ENCODE measurements at regions not wholly inside any gene's neighbourhood (a gene's known extent, or its start where the extent isn't known, plus 50 kb on each side); places are given as distances from the start of the nearest gene placed in this dataset.
A peak's percentile ranks its signal among the peaks of the same experiment; 100 is the strongest.

- no peak for DNase-seq (ENCODE audit: low spot score)
Observed at GRCh38 chr6:91653076-91653723, 1066.3 kb upstream of the MAP3K7 start.

DNA sequence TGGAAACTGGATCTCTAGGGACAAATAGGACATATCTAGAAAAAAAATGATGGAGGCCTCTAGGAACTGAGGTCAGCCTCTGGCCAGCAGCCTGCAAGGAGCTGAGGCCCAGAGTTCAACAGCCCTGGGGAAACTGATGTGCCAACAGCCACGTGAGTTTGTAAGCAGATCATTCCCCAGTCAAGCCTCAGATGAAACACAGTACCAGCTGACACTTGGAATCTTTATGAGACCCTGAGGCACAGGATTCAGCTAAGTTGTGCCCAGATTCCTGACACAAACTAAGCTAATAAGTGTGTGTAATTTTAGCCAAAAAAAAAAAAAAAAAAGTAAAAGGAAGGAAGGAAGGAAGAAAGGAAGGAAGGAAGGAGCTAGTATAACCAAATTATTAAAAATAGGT is 1059.8 kb upstream of the MAP3K7 start:
- no peak for DNase-seq (ENCODE audit: low spot score)

- DNase-seq (ENCODE audit: low spot score): no peak
Observed at GRCh38 chr6:91645811-91646210, 1058.9 kb upstream of the MAP3K7 start.

DNA sequence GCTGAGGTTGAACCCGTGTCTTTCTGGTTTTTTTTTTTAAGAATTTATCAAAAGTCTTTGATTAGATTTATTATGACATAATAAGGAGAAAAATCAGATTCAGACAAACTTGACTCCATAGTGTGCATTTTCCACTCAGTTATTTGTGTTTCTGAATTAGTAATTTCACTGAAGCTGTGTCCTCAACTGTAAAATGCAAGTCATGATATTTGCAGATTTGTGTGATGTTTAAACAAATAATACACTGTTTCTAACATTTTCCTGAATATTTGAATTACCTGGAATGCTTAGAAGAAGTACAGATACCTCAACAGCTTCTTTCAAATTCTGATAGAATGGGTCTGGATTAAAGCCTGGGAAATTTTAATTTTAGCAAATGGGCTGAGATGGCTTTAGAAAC is 1050.3 kb upstream of the MAP3K7 start:
- DNase-seq (ENCODE audit: low spot score): no peak

DNA sequence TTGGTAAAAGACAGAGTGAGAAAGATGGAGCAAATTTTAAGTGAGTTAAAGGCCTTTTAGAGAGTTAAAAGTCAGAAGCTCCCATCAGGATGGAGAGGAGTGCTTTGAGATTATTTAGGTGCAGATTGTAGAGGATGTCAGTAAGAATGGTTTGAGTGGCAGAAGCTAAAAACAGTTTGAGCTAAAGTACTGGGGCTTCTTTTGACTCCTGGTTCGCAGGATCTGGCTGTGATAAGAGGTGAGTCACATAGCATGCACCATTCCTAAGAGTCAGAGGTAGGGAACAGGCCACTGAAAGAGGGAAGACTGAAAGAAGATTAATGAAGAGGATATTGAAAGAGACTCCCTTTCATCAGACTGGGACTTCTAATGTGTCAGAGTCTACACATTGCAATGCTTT is 1047.9 kb upstream of the MAP3K7 start:
- peak; percentile 31 for DNase-seq (ENCODE audit: low spot score)

DNA sequence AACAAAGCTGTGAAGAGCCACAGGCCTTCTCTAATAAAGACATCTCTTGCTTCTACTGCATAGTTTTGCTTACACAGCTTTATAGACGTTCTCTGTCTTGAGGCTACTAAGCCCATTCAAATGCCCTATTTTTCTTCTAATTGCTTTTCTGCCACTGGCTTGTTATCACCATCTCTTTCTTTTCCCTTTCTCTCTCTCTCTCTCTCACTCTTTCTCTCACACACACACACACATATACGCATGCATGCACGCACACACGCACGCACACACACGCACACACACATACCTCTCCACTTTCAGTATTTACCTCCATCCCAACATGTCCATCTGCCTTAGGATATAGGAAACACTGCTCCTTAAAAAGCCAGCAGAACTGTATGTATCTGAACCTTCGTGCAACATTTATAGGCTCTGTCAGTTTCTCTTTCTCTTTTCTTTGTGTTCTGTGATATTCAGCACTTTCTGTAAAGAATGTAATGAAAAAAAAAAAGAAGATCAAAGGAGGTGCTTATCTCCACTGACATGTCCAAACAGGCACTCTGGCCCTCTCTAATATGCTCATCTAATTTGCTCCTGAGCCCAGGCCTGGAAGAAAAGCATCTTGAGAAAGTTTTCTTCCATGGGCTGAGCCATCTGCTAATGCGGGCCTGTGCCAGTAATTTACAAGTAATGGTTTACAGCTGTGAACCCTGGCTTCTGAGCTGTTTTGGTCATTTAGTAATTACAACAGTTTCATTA is 1046.7 kb upstream of the MAP3K7 start:
- peak; percentile 78 for DNase-seq (ENCODE audit: low spot score)

GRCh38 chr6:91632308-91632707 is 1045.4 kb upstream of the MAP3K7 start:
- no peak for DNase-seq (ENCODE audit: low spot score)

GRCh38 chr6:91631227-91631626 is 1044.4 kb upstream of the MAP3K7 start:
- no peak for DNase-seq (ENCODE audit: low spot score)

- peak; percentile 8 for DNase-seq (ENCODE audit: low spot score)
Observed at GRCh38 chr6:91626911-91627310, 1040.0 kb upstream of the MAP3K7 start.

GRCh38 chr6:91613481-91613880 is 1026.6 kb upstream of the MAP3K7 start:
- DNase-seq (ENCODE audit: low spot score): no peak

DNA sequence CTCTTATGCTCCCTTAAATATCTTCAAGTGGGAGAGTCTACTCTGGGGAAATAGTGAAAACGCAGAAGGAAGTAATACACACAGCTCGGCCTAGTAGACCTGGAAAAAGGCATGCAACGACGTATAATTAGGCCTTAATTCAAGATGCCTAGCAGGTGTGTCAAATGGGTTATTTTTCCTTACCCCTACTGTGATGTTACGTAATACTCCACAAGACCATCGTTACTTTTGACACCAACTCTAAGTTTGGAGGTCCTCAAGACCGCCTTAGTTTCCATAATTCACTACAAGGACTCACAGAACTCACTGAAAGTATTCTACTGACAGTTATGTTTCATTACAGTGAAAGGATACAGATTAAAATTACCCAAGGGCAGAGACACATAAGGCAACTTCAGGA is 1024.3 kb upstream of the MAP3K7 start:
- no peak for DNase-seq (ENCODE audit: low spot score)

- no peak for DNase-seq (ENCODE audit: low spot score)
Observed at GRCh38 chr6:91608428-91608827, 1021.6 kb upstream of the MAP3K7 start.

DNA sequence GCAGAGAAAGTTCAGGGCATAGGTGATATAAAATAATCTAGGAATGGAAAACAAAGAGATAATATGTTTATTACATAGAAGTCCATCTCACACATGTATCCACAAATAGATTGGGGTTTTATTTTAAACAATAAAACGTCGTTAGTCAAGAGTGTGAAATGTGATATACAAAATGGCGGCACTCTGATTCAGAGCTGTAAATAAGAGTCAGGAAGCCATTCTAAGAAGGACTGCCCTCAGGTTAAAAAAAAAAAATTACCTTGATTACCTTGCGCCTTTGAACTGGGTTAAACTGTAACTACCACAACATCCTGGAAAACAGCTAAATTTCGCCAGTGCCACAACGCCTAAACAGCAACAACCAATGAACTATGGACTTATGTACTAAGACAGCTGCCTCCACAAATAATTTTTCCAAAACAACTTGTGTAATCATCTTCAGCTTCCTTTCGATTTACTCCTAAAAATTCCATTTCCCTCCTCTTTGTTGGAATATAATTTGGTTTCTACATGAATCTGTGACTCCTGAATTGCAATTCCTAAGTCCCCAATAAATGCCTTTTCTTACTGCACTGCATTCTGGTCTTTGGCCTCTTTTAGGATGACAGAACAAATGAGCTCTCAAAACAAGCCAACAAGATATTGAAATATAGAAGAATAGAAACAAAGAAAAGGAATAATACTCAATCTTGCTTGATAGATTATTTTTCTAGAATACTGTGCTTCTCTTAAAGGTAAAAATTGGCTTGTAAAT is 1019.5 kb upstream of the MAP3K7 start:
- no peak for DNase-seq (ENCODE audit: low spot score)

- DNase-seq (ENCODE audit: low spot score): no peak
Observed at GRCh38 chr6:91600561-91600960, 1013.7 kb upstream of the MAP3K7 start.

- no peak for DNase-seq (ENCODE audit: low spot score)
Observed at GRCh38 chr6:91590191-91590590, 1003.3 kb upstream of the MAP3K7 start.

- no peak for DNase-seq (ENCODE audit: low spot score)
Observed at GRCh38 chr6:91580635-91581034, 993.8 kb upstream of the MAP3K7 start.

DNA sequence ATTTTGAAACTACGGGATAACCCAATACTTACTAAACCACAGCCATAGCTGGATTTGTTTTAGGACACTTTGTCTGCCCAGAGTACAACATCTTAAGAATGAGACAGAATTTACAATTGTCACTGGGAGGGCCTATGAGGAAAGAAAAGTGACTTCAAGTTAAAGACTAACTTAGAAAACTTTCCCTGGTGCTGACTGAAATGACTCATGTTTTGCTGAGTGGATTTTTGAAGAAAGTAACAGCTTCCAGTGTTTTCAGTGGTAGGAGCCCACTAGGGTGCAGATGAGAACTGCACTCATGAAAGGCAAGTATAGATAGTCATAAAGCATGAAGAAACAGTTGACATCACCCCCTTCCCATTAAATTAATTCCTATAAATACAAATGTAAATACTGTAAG is 988.2 kb upstream of the MAP3K7 start:
- no peak for DNase-seq (ENCODE audit: low spot score)

GRCh38 chr6:91573826-91574416 is 987.0 kb upstream of the MAP3K7 start:
- no peak for DNase-seq (ENCODE audit: low spot score)

DNA sequence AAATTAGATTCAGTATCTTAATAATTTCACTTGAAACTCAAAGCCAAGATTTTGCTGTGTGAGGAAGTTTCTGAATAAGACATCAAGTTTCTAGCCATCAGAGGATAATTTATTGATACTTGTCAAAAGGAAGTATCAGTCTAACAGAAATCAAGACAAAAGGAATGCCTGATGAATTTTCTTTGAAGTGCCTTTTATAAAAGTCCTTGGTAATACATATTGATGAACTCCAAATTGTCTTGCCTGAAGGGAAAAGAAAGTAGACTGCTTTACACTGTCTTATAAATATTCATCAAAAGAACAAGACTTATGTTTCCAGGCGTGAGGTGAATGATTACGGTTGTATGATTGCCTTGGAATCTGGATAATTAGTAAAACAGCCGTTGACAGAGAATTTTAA is 986.0 kb upstream of the MAP3K7 start:
- DNase-seq (ENCODE audit: low spot score): no peak

GRCh38 chr6:91569071-91569470 is 982.2 kb upstream of the MAP3K7 start:
- no peak for DNase-seq (ENCODE audit: low spot score)

GRCh38 chr6:91566467-91566866 is 979.6 kb upstream of the MAP3K7 start:
- DNase-seq (ENCODE audit: low spot score): no peak

- DNase-seq (ENCODE audit: low spot score): no peak
Observed at GRCh38 chr6:91565207-91565606, 978.3 kb upstream of the MAP3K7 start.
